Tibial nerve (tissue), 4 donors: ENCODE measurements at regions not wholly inside any gene's neighbourhood (a gene's known extent, or its start where the extent isn't known, plus 50 kb on each side); places are given as distances from the start of the nearest gene placed in this dataset.

Source experiments
- DNase-seq, 2 donors: peaks; one replicate each; pipeline ENCODE4 v3.0.0-alpha.2; 2019; ENCODE audit warnings: low spot score in 2 of 2
- H3K27ac ChIP-seq, 4 donors: fragments of 200-600 bp; sonication (generic) in 3 of 4; one replicate each; pipeline ENCODE4 v1.5.1; 2017 to 2019; ENCODE audit warnings: mild to moderate bottlenecking in 1 of 4
- H3K27me3 ChIP-seq, 2 donors: fragments of 200-600 bp; sonication (generic) in 1 of 2; one replicate each; pipeline versions ENCODE4 v1.5.1 to v1.6.0; 2017 to 2019
- H3K36me3 ChIP-seq, 3 donors: fragments of 200-600 bp; sonication (generic); one replicate each; pipeline ENCODE4 v1.5.1; 2018 to 2019
- H3K4me1 ChIP-seq, 4 donors: fragments of 200-600 bp; sonication (generic) in 3 of 4; one replicate each; pipeline ENCODE4 v1.5.1; 2017 to 2019
- H3K4me3 ChIP-seq, 4 donors: fragments of 200-600 bp; sonication (generic) in 3 of 4; one replicate each; pipeline ENCODE4 v1.5.1; 2017 to 2019; ENCODE audit warnings: mild to moderate bottlenecking in 1 of 4, moderate library complexity in 1 of 4
- H3K9me3 ChIP-seq, 4 donors: fragments of 200-600 bp; sonication (generic) in 3 of 4; one replicate each; pipeline ENCODE4 v1.5.1; 2017 to 2019
- EP300 ChIP-seq, 2 donors: sonication (generic); formaldehyde crosslinking; IDR thresholded peaks; one replicate each; pipeline ENCODE4 v1.6.1; 2017; ENCODE audit warnings: antibody characterized with exemption in 2 of 2, mild to moderate bottlenecking in 1 of 2
- POLR2A ChIP-seq, 2 donors: fragments of 450-650 bp; IDR thresholded peaks; one replicate each; pipeline ENCODE4 v1.6.1; 2017; ENCODE audit warnings: antibody characterized with exemption in 2 of 2, mild to moderate bottlenecking in 2 of 2, moderate library complexity in 2 of 2
- WGBS, 2 donors: methylation state at CpG; one replicate each; pipeline ENCODE4 v1.1.5; 2018; 5-methylcytosine and 5-hydroxymethylcytosine counted together
- TF ChIP-seq, protein P1 (sequence below), 5 experiments: fragments of 200-600 bp in 3 of 5; fragments of 450-650 bp in 2 of 5; sonication (generic) in 3 of 5; IDR thresholded peaks; one replicate each; pipeline ENCODE4 v1.5.1; 2016 to 2019; ENCODE audit warnings: antibody characterized with exemption in 5 of 5, mild to moderate bottlenecking in 3 of 5, moderate library complexity in 2 of 5

DNA sequence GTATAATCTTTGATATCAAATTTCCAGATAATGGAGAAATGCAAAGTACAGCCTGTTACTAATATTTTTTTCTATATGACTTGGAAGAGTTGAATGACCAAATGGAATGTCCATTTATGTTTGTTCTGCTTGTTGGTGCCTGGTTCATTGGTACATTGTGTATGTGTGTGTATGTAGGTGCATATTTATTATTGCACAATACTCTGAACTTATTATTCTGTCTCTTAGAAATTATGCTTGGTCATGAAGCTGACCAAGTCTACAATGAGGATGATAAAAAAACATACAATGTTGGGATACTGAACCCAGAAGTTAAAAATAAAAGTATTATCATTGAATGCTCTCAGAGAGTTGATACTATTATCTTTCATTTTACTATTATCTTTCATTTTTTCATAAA lies 706.3 kb downstream of the KCTD16 start:
- Histone ChIP-seq H3K4me3 (no peak overlapping the region), H3K27ac (no peak overlapping the region), H3K36me3 (no peaks in the 10 kb centered on the region), H3K9me3 (no peaks in the 10 kb centered on the region), H3K4me1 (no peaks in the 10 kb centered on the region), H3K27me3 (no peaks in the 10 kb centered on the region)
- no peak for DNase-seq
- no peak for TF ChIP-seq EP300 (IDR thresholded peaks at IDR 0.05)
- no peak for TF ChIP-seq POLR2A (IDR thresholded peaks at IDR 0.05)
- TF ChIP-seq, protein P1, sequence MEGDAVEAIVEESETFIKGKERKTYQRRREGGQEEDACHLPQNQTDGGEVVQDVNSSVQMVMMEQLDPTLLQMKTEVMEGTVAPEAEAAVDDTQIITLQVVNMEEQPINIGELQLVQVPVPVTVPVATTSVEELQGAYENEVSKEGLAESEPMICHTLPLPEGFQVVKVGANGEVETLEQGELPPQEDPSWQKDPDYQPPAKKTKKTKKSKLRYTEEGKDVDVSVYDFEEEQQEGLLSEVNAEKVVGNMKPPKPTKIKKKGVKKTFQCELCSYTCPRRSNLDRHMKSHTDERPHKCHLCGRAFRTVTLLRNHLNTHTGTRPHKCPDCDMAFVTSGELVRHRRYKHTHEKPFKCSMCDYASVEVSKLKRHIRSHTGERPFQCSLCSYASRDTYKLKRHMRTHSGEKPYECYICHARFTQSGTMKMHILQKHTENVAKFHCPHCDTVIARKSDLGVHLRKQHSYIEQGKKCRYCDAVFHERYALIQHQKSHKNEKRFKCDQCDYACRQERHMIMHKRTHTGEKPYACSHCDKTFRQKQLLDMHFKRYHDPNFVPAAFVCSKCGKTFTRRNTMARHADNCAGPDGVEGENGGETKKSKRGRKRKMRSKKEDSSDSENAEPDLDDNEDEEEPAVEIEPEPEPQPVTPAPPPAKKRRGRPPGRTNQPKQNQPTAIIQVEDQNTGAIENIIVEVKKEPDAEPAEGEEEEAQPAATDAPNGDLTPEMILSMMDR (IDR thresholded peaks at IDR 0.05), result no peak

DNA sequence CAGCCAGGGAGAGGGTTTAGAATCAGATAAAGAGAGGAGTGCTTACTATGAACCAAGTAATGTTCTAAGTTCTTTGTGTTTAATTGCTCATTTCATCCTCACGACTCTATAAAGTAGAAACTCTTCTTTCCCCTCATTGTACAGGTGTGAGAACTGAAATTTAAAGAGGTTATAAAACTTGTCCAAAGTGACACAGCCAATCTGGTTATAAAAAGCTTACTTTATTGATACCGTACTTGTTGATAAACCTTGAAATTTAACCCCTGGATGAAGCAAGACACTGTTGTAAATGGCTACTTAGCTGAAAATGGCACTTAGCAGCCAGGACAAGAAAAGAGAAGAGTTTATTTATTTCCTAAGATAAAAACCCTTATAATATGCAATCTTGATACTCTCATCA lies 702.4 kb downstream of the KCTD16 start:
- no peaks in the 10 kb centered on the region for H3K27me3 ChIP-seq
- 57 to 73% methylated on average over 2 of the region's 2 CpGs for WGBS, 2 donors
- H3K4me3 ChIP-seq, result no peak overlapping the region
- H3K4me1 ChIP-seq, result no peaks in the 10 kb centered on the region
- no peaks in the 10 kb centered on the region for H3K9me3 ChIP-seq
- no peak overlapping the region for H3K27ac ChIP-seq
- DNase-seq, result no peak
- no peaks in the 10 kb centered on the region for H3K36me3 ChIP-seq
- TF ChIP-seq EP300 (IDR thresholded peaks at IDR 0.05) (no peak), POLR2A (IDR thresholded peaks at IDR 0.05) (no peak)
- TF ChIP-seq, protein P1 (IDR thresholded peaks at IDR 0.05), result no peak

DNA sequence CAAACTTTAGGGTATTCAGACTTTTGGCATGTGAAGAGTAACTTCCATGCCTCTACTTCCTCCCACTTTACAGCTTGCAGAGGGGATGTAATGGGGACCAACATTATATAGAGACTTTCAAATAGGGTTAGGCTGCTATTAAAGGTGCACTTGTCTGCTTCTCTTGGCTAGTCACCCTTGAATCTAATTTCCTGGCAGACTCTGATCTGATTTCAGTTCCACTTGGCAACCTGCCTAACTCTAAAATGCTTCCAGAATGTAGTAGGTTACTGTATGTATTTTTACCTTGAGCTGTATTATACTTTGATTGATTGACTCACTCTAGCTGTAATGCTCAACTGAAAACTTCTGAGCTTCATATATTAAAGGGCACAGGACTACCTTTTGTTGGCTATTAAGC lies 693.4 kb downstream of the KCTD16 start:
- H3K4me3 ChIP-seq, result no peak overlapping the region
- H3K27ac ChIP-seq, result no peak overlapping the region
- H3K36me3 ChIP-seq, result no peaks in the 10 kb centered on the region
- no peaks in the 10 kb centered on the region for H3K27me3 ChIP-seq
- no peaks in the 10 kb centered on the region for H3K4me1 ChIP-seq
- H3K9me3 ChIP-seq, result no peaks in the 10 kb centered on the region
- no peak for DNase-seq
- TF ChIP-seq POLR2A (IDR thresholded peaks at IDR 0.05) (no peak), EP300 (IDR thresholded peaks at IDR 0.05) (no peak)
- TF ChIP-seq, protein P1 (IDR thresholded peaks at IDR 0.05), result no peak

DNA sequence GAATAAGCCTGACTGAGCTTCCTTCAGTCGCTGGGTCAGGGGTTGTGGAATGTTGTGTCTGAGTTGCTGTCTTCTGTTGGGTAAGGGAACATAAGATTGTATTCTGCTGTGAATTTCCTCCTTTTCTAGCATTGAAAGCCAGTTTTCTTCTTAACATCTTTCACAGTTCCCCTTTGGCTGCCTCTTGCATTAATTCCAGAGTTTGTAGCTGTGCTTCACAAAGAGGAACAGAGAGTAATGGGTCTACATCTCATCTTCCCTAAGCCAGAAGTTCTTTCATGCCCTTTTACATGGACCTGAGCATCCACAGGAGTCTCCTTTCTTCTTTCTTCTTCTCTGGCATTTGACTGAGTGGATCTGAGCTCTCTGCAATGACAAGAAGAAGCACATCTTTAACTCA lies 686.8 kb downstream of the KCTD16 start:
- 59 to 64% methylated on average over 1 of the region's 1 CpG for WGBS, 2 donors
- H3K9me3 ChIP-seq, result no peaks in the 10 kb centered on the region
- no peak for DNase-seq
- TF ChIP-seq, protein P1 (IDR thresholded peaks at IDR 0.05), result no peak
- TF ChIP-seq POLR2A (IDR thresholded peaks at IDR 0.05), result no peak
- no peak for TF ChIP-seq EP300 (IDR thresholded peaks at IDR 0.05)
- no peaks in the 10 kb centered on the region for H3K36me3 ChIP-seq
- no peaks in the 10 kb centered on the region for H3K27me3 ChIP-seq
- no peak overlapping the region for H3K4me3 ChIP-seq
- H3K4me1 ChIP-seq, result no peaks in the 10 kb centered on the region
- H3K27ac ChIP-seq, result no peak overlapping the region

DNA sequence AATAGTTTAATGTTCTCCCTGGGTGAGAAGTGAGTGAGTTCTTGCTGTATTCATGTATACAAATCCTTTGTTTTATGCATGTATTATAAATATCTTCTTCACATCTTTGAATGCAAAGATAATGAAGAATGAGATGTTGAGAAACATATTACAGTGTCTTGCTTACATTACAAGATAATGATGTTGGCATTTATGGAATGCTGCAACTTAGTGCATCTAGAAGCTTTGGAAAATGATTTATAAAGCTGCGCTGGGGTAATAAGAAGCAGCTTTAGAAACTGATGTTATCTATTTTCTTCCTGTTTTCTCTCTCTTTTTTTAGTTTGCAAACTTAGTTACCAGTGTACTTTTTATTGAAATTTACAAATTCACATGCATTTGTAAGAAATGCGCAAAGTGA lies 673.4 kb downstream of the KCTD16 start:
- H3K4me1 ChIP-seq, result no peaks in the 10 kb centered on the region
- WGBS, 2 donors, result 92 to 94% methylated on average over 2 of the region's 2 CpGs
- H3K27me3 ChIP-seq, result no peaks in the 10 kb centered on the region
- no peak for DNase-seq
- no peak overlapping the region for H3K27ac ChIP-seq
- TF ChIP-seq EP300 (IDR thresholded peaks at IDR 0.05) (no peak), POLR2A (IDR thresholded peaks at IDR 0.05) (no peak)
- TF ChIP-seq, protein P1 (IDR thresholded peaks at IDR 0.05), result no peak
- H3K9me3 ChIP-seq, result peaks cover 0 to 3% (median 0%) of the 10 kb centered on the region in 4 donors
- H3K36me3 ChIP-seq, result no peaks in the 10 kb centered on the region
- no peak overlapping the region for H3K4me3 ChIP-seq
